HG03521 (cell line): ENCODE measurements at regions not wholly inside any gene's neighbourhood (a gene's known extent, or its start where the extent isn't known, plus 50 kb on each side); places are given as distances from the start of the nearest gene placed in this dataset.

Experiments
- ATAC-seq: cut with Tn5 transposase; IDR thresholded peaks from one replicate; pipeline ENCODE4 v1.9.1; 2021; ENCODE audit warnings: mild to moderate bottlenecking, moderate library complexity; ENCODE audit not compliant: unreplicated experiment

GRCh38 chrX:13151828-13152517 lies 107.6 kb upstream of the FAM9C start:
- ATAC-seq: no peak

GRCh38 chrX:13149702-13150350 lies 105.4 kb upstream of the FAM9C start:
- no peak for ATAC-seq

- no peak for ATAC-seq
Measured at GRCh38 chrX:13147733-13148132, 103.3 kb upstream of the FAM9C start.

GRCh38 chrX:13147147-13147546 lies 102.7 kb upstream of the FAM9C start:
- ATAC-seq: no peak

GRCh38 chrX:13144927-13145655 lies 100.7 kb upstream of the FAM9C start:
- ATAC-seq: no peak

- no peak for ATAC-seq
Measured at GRCh38 chrX:13142891-13143290, 98.5 kb upstream of the FAM9C start.

- no peak for ATAC-seq
Measured at GRCh38 chrX:13140007-13140406, 95.6 kb upstream of the FAM9C start.

GRCh38 chrX:13131396-13132137 lies 87.1 kb upstream of the FAM9C start:
- ATAC-seq: no peak

GRCh38 chrX:13130816-13131215 lies 86.4 kb upstream of the FAM9C start:
- ATAC-seq: no peak

GRCh38 chrX:13128104-13128503 lies 83.7 kb upstream of the FAM9C start:
- no peak for ATAC-seq

- ATAC-seq: no peak
Measured at GRCh38 chrX:13126775-13127174, 82.4 kb upstream of the FAM9C start.

- no peak for ATAC-seq
Measured at GRCh38 chrX:13125188-13125587, 80.8 kb upstream of the FAM9C start.

GRCh38 chrX:13123857-13124345 lies 79.5 kb upstream of the FAM9C start:
- no peak for ATAC-seq

GRCh38 chrX:13123247-13123856 lies 78.9 kb upstream of the FAM9C start:
- no peak for ATAC-seq

GRCh38 chrX:13121020-13121555 lies 76.7 kb upstream of the FAM9C start:
- no peak for ATAC-seq

- no peak for ATAC-seq
Measured at GRCh38 chrX:13120017-13120416, 75.6 kb upstream of the FAM9C start.

GRCh38 chrX:13119386-13119785 lies 75.0 kb upstream of the FAM9C start:
- ATAC-seq: no peak

- ATAC-seq: no peak
Measured at GRCh38 chrX:13115146-13115855, 70.9 kb upstream of the FAM9C start.

- no peak for ATAC-seq
Measured at GRCh38 chrX:13112499-13112898, 68.1 kb upstream of the FAM9C start.
